ENCODE measurements at regions not wholly inside any gene's neighbourhood (a gene's known extent, or its start where the extent isn't known, plus 50 kb on each side); places are given as distances from the start of the nearest gene placed in this dataset.

DNA sequence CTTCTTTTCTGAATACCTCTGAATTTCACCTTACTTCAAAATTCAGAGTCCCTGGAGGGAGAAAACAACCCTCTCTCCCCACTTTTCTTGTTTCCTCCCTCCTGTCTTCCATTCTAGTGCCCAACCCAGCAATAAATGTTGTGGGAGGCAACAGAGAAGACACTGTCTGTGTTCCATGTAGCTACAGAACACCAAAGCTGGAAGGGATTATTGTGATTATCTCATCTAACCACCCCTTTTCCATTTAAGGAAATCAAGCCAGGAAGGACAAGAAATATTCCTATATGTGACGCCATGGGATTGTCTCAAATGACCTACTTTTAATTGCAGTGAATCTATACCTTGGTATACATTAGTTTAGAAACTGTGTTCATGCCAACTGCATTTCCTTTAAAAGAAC, 476.6 kb upstream of the TNC start:
- TF ChIP-seq, protein P1, sequence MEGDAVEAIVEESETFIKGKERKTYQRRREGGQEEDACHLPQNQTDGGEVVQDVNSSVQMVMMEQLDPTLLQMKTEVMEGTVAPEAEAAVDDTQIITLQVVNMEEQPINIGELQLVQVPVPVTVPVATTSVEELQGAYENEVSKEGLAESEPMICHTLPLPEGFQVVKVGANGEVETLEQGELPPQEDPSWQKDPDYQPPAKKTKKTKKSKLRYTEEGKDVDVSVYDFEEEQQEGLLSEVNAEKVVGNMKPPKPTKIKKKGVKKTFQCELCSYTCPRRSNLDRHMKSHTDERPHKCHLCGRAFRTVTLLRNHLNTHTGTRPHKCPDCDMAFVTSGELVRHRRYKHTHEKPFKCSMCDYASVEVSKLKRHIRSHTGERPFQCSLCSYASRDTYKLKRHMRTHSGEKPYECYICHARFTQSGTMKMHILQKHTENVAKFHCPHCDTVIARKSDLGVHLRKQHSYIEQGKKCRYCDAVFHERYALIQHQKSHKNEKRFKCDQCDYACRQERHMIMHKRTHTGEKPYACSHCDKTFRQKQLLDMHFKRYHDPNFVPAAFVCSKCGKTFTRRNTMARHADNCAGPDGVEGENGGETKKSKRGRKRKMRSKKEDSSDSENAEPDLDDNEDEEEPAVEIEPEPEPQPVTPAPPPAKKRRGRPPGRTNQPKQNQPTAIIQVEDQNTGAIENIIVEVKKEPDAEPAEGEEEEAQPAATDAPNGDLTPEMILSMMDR (conservative IDR thresholded peaks at IDR 0.05; ENCODE audit: low read depth): no peak
- no peak overlapping the region for H3K27ac ChIP-seq
- ChIA-PET POLR2A (ENCODE audit: low non-redundant PET) (no interaction called here), CTCF (interaction anchor here (0.6 to 4.8 kb wide), 4 partner anchors 9 to 1053 kb away, joined by 5 to 31 read pairs (median 22); no protein-coding TSS in a partner anchor)
- no peak for DNase-seq (ENCODE audit: low spot score)

DNA sequence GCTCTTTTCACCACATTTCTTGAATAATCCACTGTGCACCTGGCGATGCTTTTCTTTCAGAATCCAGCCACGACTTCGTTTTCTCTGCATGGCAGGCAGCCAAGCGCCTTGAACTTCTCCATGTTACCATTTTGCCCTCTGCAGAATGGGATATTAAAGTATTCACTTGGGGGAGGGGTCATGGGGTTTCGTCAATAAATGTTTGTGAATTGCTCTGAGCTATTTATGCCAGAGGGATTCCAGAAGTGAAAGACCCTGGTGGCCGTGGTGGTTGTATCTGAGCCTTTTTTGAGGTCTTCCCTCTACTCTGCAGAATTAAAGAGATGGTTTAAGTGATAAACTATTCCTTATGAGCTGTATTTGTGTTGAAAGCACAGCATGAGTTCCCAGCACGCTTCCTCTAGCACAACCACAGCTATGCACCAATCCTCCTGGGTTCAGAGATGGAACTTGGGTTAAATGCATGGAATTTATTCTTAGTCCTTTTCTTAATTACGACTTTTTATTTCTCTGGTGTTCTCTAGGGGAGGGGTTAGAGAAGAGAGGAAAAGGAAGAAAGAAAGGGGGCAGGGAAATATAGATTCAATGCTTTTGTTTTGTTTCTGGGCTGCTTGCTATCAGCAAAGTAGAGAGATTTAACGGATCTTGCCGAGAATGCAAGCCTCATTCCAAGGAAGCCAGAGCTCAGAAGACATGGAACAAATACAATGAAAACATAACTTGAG, 478.2 kb upstream of the TNC start:
- DNase-seq (ENCODE audit: low spot score): no peak
- no peak overlapping the region for H3K27ac ChIP-seq
- CTCF ChIA-PET: interaction anchor here (0.5 to 4.8 kb wide), 2 partner anchors 12 to 976 kb away, joined by 4 to 26 read pairs; no protein-coding TSS in a partner anchor
- POLR2A ChIA-PET (ENCODE audit: low non-redundant PET): no interaction called here
- TF ChIP-seq, protein P1 (conservative IDR thresholded peaks at IDR 0.05; ENCODE audit: low read depth): no peak

DNA sequence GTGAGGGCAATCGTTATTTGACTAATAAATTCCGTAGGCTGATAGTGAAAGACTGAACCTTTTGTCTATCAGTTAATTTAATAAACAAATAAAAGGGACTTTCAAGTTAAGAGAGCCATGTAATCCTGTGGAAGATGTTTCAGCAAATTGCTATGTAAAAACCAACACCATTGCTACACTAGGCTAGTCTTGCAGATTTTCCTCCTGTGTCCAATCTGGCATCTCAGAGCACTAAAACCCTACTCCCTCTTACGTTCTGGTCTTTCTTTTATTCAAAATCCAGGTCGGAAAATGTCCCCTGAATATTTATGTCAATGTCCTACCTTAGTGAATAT, 478.8 kb upstream of the TNC start:
- TF ChIP-seq, protein P1 (conservative IDR thresholded peaks at IDR 0.05; ENCODE audit: low read depth): no peak
- ChIA-PET CTCF (interaction anchor here (0.5 to 1.2 kb wide), 2 partner anchors 12 to 975 kb away, joined by 4 read pairs; no protein-coding TSS in a partner anchor), POLR2A (ENCODE audit: low non-redundant PET) (no interaction called here)
- no peak for DNase-seq (ENCODE audit: low spot score)
- no peak overlapping the region for H3K27ac ChIP-seq

DNA sequence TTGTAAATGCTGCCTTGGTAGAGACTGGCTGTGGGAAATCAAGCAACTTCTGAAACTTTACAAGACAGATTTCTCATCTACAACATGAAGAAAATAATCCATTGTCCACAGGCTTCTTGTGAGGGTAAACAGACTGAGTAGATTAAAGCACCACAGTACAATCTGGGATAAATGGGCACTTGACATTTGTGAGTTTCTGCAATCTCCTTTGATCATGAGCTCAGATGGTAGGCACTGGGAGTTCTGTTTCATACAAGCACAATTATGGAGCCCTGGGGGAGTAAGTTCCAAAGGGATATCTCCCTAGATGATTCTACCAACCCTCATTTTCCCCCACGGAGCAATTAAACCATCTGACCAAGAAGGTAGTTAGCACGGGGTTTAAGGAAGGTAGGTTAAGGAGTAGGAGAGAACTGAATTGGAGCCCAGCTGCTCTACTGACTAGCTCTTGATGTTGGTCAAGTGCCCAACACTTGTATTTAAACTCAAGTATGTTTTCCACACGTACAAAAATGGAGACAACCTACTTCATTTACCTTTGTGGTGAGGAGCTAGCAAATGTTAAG, 479.5 kb upstream of the TNC start:
- H3K27ac ChIP-seq: no peak overlapping the region
- POLR2A ChIA-PET (ENCODE audit: low non-redundant PET): no interaction called here
- no peak for DNase-seq (ENCODE audit: low spot score)
- TF ChIP-seq, protein P1 (conservative IDR thresholded peaks at IDR 0.05; ENCODE audit: low read depth): no peak
- CTCF ChIA-PET: interaction anchor here (0.6 to 1.2 kb wide), 2 partner anchors 490 to 974 kb away, joined by 4 to 5 read pairs; no protein-coding TSS in a partner anchor

DNA sequence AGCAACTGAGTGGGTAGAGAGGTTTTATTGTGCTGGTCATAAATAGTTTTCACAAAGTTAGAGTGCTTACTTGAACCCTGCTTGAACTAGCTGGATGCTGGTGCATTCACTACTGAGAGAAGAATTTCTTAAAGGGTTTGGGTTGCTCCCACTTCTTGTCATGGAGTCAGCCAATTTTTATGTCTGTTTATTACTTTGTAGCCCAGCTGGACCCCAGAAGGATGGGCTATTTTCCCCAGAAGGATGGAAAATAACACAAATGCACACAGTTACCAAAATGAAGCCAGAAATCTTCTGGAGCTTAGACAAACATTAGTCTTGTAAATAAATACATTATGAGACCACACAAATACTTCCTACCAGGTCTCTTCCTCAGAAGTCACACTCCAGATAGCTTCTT, 480.8 kb upstream of the TNC start:
- ChIA-PET POLR2A (ENCODE audit: low non-redundant PET) (no interaction called here), CTCF (interaction anchor here (0.7 kb wide), 1 partner anchor 284 kb away, joined by 3 read pairs; no protein-coding TSS in a partner anchor)
- H3K27ac ChIP-seq: no peak overlapping the region
- TF ChIP-seq, protein P1 (conservative IDR thresholded peaks at IDR 0.05; ENCODE audit: low read depth): no peak
- DNase-seq (ENCODE audit: low spot score): no peak

DNA sequence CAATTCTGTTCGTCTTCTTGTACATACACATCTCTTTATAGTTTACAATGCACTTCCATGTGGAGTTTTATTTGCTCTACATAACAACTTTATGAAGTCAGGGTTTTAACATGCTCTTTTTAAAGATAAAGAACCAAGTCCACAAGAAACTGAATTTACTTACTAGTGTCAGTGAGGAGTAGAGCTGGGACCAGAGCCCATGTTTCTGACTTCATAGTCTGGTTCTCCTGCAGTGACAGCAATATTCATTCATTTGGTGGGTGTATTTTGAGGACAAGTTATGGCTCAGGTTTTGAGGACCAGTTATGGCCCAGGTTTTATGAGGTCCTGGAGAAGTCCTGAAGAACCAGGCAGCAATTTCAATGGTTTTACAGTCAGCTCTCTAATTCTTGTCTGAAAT, 481.9 kb upstream of the TNC start:
- TF ChIP-seq, protein P1 (conservative IDR thresholded peaks at IDR 0.05; ENCODE audit: low read depth): no peak
- no peak for DNase-seq (ENCODE audit: low spot score)
- ChIA-PET CTCF (no interaction called here), POLR2A (ENCODE audit: low non-redundant PET) (no interaction called here)
- H3K27ac ChIP-seq: no peak overlapping the region

Data from RWPE1 (cell line).